ENCODE measurements at regions not wholly inside any gene's neighbourhood (a gene's known extent, or its start where the extent isn't known, plus 50 kb on each side); places are given as distances from the start of the nearest gene placed in this dataset.

DNA sequence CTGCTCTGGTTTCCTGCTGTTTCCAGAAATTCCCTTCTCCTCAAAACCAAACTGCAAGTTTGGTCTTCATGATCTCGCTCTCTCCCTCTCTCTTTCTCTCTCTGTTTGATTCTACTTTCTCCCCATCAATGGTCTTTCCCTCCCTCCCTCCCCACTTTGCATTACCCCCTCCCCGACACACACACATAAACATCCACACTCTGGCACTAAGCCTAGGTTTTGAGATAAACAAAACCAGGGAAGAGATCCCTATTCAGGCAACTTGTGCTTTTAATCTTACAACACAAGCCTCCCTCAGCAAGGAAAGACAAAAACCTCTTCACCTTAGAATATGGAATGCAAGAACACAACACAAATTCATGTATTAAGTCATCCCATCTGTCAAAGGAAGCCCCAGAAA, 73.5 kb upstream of the PTPRT start:
- Histone ChIP-seq H3K36me3 (ENCODE audit: control insufficient read depth in 2 of 2, insufficient read depth in 1 of 2, low read length in 2 of 2) (no peaks in the 10 kb centered on the region), H3K4me1 (ENCODE audit: control insufficient read depth, insufficient read depth, low read length) (no peaks in the 10 kb centered on the region), H3K27ac (ENCODE audit: extremely low read depth, low read depth, low read length) (no peak overlapping the region), H3K9me3 (ENCODE audit: control insufficient read depth, insufficient read depth, low read depth, low read length) (no peaks in the 10 kb centered on the region), H3K4me3 (ENCODE audit: low read depth, low read length) (no peak overlapping the region)
- ChIA-PET CTCF (no interaction called here), POLR2A (no interaction called here)
- TF ChIP-seq, protein P1, sequence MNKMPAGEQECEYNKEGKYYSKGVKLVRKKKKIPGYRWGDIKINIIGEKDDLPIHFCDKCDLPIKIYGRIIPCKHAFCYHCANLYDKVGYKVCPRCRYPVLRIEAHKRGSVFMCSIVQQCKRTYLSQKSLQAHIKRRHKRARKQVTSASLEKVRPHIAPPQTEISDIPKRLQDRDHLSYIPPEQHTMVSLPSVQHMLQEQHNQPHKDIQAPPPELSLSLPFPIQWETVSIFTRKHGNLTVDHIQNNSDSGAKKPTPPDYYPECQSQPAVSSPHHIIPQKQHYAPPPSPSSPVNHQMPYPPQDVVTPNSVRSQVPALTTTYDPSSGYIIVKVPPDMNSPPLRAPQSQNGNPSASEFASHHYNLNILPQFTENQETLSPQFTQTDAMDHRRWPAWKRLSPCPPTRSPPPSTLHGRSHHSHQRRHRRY (tag by site-specific recombination; IDR thresholded peaks at IDR 0.05) = no peak
- TF ChIP-seq ZNF175 (tag by site-specific recombination; IDR thresholded peaks at IDR 0.05) (no peak), BCL6B (tag by site-specific recombination; IDR thresholded peaks at IDR 0.05) (no peak), SCRT2 (tag by site-specific recombination; IDR thresholded peaks at IDR 0.05) (no peak), ZBTB10 (tag by site-specific recombination; IDR thresholded peaks at IDR 0.05) (no peak), ZNF423 (tag by site-specific recombination; IDR thresholded peaks at IDR 0.05) (no peak), ZSCAN16 (tag by site-specific recombination; IDR thresholded peaks at IDR 0.05) (no peak), ZNF48 (tag by site-specific recombination; IDR thresholded peaks at IDR 0.05) (no peak), OVOL3 (tag by site-specific recombination; IDR thresholded peaks at IDR 0.05) (no peak), ZNF600 (tag by site-specific recombination; IDR thresholded peaks at IDR 0.05) (no peak), ZNF530 (tag by site-specific recombination; IDR thresholded peaks at IDR 0.05; ENCODE audit: low read depth) (no peak), ZNF623 (tag by site-specific recombination; IDR thresholded peaks at IDR 0.05) (no peak), ZBTB48 (tag by site-specific recombination; IDR thresholded peaks at IDR 0.05) (no peak), ZNF654 (tag by site-specific recombination; IDR thresholded peaks at IDR 0.05; ENCODE audit: low read depth) (no peak), GFI1B (tag by site-specific recombination; IDR thresholded peaks at IDR 0.05) (no peak)

DNA sequence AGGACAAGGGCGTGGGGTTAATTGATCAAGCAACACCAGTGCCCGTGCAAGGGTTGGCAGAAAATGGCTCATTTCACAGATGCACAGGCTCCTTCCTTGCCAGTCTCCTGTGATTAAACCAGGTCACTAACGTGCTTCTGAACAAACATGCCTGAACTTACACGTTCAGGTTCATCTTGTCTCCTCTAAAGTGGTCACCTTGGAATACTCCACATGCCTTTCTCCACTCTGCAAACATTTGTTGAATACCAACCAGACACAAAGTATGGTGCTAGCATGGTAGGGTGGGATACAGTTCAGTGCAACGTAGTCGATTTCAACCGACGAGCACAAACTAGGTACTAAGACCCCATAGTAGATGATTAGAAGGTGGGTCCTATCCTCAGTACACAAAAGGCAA, 72.6 kb upstream of the PTPRT start:
- ChIA-PET CTCF (no interaction called here), POLR2A (no interaction called here)
- no peaks in the 10 kb centered on the region for H3K36me3 ChIP-seq (ENCODE audit: control insufficient read depth in 2 of 2, insufficient read depth in 1 of 2, low read length in 2 of 2)
- TF ChIP-seq ZNF501 (tag by site-specific recombination; IDR thresholded peaks at IDR 0.05) = no peak
- TF ChIP-seq YY2 (tag by site-specific recombination; IDR thresholded peaks at IDR 0.05) = no peak
- TF ChIP-seq ZNF791 (tag by site-specific recombination; IDR thresholded peaks at IDR 0.05) = no peak
- no peak for TF ChIP-seq ZNF274 (IDR thresholded peaks at IDR 0.05; ENCODE audit: low read length)
- TF ChIP-seq ZNF274 (tag by site-specific recombination; IDR thresholded peaks at IDR 0.05; ENCODE audit: borderline replicate concordance) = no peak
- no peak for TF ChIP-seq AEBP2 (tag by site-specific recombination; IDR thresholded peaks at IDR 0.05; ENCODE audit: borderline replicate concordance)
- no peak for TF ChIP-seq SCRT2 (tag by site-specific recombination; IDR thresholded peaks at IDR 0.05)
- no peak for TF ChIP-seq ZNF175 (tag by site-specific recombination; IDR thresholded peaks at IDR 0.05)
- no peak for TF ChIP-seq ZFP69B (tag by site-specific recombination; IDR thresholded peaks at IDR 0.05)
- TF ChIP-seq KLF7 (tag by site-specific recombination; IDR thresholded peaks at IDR 0.05; ENCODE audit: borderline replicate concordance) = no peak
- TF ChIP-seq MEIS1 (CRISPR knock-in tag; IDR thresholded peaks at IDR 0.05; ENCODE audit: borderline replicate concordance) = no peak
- TF ChIP-seq ZNF561 (tag by site-specific recombination; IDR thresholded peaks at IDR 0.05; ENCODE audit: borderline replicate concordance) = no peak
- TF ChIP-seq ZNF202 (tag by site-specific recombination; IDR thresholded peaks at IDR 0.05; ENCODE audit: borderline replicate concordance) = no peak
- TF ChIP-seq ZNF169 (tag by site-specific recombination; IDR thresholded peaks at IDR 0.05) = no peak
- TF ChIP-seq ZNF560 (tag by site-specific recombination; IDR thresholded peaks at IDR 0.05; ENCODE audit: borderline replicate concordance) = no peak
- TF ChIP-seq ZNF221 (tag by site-specific recombination; IDR thresholded peaks at IDR 0.05; ENCODE audit: borderline replicate concordance) = no peak

More for the DNA sequence above, 72.6 kb upstream of the PTPRT start:
- Histone ChIP-seq H3K4me1 (ENCODE audit: control insufficient read depth, insufficient read depth, low read length) (no peaks in the 10 kb centered on the region), H3K9me3 (ENCODE audit: control insufficient read depth, insufficient read depth, low read depth, low read length) (no peaks in the 10 kb centered on the region), H3K27ac (ENCODE audit: extremely low read depth, low read depth, low read length) (no peak overlapping the region), H3K4me3 (ENCODE audit: low read depth, low read length) (no peak overlapping the region)

Measured in HEK293 (cell line).